ENCODE measurements at regions not wholly inside any gene's neighbourhood (a gene's known extent, or its start where the extent isn't known, plus 50 kb on each side); places are given as distances from the start of the nearest gene placed in this dataset.

DNA sequence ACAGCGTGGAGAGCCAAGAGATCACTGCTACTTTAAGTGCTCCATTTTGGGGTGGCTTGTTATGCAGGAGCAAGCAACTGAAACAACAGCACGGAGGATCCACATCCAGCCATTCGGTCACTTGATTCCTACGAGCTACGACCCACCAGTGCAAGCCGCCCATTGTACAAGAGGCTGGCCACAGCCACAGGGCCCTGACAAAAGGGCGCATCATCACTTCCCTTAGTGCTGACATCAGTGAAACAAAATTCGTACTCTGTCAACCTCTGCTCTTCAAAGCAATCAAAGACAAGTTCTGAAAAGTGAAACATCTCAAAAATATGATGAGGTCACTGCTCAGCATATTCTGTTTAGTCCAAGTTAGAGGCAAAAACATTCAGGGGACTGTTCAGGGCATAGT lies 168.4 kb downstream of the GADD45G start:
- no peak for DNase-seq

- no peak for DNase-seq
These were observed 170.1 kb downstream of the GADD45G start for GRCh38 chr9:89774858-89775370.

DNA sequence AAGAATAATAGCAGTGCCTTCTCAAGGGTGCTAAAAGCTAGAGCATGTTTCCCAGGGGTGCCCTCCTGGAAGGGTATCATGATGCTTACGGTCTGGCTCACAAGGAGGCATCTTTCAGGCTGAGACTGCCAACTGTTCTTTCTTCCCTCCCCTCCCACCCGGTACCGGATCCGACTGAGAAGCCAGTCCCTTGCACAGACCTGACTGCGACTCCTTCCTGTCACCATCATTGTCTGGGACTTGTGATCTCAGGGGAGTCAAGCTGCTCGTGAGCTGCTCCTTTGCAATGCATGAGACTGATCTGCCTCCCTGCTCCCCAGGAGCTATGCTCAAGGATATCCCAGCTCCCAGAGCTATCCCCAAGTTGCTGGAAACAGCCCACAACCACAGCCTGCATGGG lies 170.8 kb downstream of the GADD45G start:
- no peak for DNase-seq

DNA sequence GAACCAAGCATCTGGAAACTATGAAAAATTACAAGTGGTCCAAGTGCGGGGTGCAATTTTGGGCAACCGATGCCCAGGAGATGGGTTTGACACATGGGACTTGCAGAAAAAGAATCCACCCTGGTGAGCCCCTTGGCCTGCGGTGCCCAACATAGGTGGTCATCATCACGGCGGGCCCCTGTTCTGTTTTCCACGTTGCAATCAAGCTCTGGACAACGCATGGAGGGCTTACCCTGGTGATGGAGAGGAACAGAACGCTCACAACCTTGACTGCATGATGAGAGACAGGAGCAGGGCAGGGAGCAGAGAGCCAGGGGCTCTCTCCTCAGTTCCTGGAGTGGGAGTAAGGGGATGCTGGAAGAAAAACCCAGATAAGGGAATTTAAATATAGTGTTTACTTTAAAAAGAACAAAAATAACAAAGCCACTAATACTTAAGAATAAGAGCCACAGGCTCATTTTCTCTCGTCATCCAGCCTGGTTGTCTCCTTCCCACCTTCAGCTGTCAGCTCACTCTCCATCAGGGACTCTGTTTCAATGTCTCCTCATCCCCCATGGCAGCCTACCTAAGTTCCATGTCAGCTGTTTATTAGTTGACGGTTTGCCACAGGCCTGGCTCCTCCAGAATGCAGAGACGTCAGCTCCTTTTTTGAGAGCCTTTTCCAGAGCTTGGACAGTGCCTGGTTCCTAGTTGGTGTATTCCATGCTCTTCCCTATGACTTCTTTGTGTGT lies 172.1 kb downstream of the GADD45G start:
- DNase-seq: no peak

DNA sequence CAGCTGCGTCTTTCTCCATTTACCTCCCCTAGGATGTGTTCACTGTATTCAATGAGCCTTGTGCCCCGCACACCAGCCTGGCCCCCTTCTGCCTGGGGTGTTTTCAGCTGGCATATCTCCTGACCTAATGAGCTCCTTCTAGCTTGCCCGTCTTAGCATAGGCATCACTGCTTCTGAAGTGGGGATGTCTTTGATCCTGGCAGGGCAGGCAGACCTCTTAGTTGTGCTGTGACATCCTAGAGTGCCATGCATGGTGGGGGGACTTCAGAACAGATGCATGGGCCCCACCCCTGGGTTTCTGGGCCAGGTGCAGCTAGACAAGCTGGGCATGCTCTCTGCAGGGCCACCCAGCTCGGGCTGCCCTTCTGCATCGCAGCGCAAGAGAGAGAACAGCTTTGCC lies 172.7 kb downstream of the GADD45G start:
- no peak for DNase-seq

- no peak for DNase-seq
These were observed 173.6 kb downstream of the GADD45G start for GRCh38 chr9:89778100-89779090.

DNA sequence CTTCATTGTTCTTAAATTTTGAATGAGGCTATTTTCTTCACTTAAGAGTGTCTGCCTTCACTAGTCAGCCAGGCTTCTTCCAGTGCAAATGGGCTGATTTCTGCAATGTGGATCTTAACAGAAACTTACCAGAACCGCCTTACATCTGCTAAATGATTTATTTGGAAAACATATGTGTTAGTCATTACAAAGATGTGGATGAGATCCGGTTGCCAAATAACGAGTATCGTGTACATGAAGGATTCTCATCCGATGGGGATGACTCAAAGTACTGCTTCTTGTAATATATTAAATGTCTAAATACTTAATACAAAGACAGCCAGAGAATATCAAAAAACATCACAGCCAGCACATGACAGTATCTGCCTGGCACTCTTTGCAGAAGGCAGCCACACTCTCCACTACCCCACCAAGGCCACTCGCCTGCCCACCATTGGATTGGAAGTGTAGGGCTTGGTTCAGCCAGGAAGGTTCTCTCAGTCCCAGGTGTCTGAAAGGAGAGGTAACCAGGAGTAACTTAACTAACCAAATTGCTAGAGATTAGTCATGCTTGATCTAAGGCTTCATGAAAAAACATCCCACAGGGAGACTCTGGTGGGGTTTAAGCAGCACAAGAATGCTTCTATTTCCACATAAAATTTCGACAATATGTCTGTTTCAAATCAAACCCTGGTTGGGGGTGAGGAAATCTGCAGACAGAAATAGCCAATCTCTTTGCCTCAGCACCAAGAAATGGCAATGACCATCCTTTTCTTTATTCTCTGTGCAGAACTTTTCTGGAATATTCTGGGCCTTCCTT lies 174.8 kb downstream of the GADD45G start:
- DNase-seq: no peak

GRCh38 chr9:89780959-89781358 lies 176.1 kb downstream of the GADD45G start:
- DNase-seq: no peak

- no peak for DNase-seq
These were observed 177.2 kb downstream of the GADD45G start for GRCh38 chr9:89781838-89782540.

- no peak for DNase-seq
These were observed 181.8 kb downstream of the GADD45G start for GRCh38 chr9:89786655-89787054.

- no peak for DNase-seq
These were observed 182.8 kb downstream of the GADD45G start for GRCh38 chr9:89787595-89787994.

DNA sequence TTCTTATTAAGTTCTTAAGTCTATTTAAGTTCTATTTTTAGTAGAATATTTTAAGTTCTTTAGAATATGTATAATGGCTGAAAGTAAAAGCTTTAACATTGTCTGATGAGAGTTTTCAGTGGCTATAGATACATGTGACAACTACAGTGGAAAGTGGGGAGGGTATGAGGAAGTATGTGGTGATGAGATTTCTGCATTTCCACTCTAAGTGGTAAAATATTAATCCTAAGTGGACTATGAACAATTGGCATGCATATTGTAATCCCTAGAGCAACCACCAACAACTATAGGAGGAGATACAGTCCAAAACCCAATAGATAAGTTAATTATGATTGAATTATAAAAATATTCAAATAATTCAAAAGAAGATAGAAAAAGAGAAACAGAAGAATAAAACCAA lies 183.6 kb downstream of the GADD45G start:
- no peak for DNase-seq

- no peak for DNase-seq
These were observed 185.2 kb downstream of the GADD45G start for GRCh38 chr9:89789922-89790510.

DNA sequence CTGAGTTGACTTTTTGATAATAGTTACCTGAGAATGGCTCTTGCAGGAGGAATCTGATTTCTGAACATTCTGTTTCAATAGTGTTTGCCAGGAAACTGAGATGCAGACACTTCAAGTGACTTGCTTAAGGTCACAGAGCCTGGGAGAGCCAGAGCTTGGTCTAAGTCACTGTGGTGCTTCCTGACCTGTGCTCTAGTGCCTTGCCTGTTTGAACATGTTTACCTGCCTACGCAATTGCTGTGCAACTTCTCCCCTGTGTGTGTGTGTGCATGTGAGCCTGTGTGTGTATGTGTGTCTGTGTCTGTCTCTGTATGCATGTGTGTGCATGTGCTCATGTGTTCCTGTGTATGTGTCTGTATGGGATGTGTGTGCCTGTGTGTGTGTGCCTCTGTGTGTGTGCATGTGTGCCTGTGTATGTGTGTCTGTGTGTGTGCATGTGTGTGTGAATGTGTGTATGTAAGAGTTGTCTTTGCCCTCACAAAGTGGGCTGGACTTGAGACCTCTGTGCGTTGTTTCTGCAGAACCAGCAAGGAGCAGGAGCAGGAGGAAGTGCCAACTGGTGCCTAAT lies 185.8 kb downstream of the GADD45G start:
- DNase-seq: no peak

DNA sequence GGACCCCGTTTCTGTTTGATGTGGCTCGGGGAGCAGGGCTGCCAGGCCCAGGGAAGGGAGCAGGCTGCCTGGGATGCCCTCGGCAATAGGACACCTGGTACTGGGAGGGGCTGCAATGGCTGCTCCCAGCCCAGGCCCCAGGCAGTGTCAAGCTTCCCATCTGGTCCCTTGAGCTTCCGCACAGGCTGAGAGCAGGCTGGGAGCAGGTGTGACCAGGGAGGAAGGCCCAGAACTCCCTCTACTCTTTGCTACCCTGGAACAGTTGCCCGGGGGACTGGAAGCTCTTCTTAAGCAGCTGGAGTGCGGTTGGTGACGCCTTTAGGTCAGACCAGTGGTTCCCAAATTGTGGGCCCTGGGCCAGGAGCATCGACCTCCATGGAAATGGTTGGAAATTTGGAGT lies 186.9 kb downstream of the GADD45G start:
- no peak for DNase-seq

DNA sequence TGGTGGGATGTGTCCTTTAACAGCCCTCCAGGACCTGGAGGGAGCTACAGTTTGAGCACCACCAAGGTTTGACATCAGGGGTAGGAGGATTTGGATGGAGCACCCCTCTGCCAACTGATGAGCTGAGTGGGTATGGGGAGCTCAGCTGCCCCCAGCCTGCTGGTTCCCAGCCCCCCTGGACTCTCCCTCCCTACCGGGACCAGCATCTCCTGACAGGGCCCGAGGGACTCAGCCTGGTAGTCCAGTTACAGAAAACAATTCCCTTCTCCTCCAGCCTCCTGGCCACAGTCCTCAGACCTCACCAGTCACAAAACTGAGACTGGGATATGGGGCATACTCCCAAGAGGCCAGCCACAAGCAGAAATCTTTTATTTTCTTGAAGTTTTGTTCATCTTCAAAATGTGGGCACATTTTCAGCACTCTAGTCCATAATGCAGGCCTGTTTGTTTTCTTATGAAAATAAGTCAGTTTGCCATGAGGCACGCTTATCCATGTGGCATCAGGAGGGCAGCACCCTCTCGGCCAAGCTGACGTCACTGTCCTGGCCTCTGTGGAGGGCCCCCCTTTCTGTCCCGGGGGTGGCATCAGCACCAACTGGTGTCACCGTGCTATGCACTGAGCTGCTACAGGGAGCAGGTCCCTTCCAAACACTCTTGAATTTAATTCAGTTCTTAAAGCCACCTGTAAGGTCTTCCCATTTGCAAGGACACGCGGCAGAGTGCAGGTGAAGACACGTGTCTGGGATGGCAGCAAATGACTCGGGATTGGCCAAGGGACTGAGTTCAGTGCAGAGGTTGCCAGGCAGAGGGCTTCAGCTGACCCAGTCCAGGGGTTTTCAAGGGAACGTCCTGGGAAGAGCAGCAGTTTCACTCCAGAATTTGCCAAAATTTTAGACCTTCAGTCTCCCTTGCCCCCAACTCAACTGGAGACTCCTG lies 187.6 kb downstream of the GADD45G start:
- no peak for DNase-seq

DNA sequence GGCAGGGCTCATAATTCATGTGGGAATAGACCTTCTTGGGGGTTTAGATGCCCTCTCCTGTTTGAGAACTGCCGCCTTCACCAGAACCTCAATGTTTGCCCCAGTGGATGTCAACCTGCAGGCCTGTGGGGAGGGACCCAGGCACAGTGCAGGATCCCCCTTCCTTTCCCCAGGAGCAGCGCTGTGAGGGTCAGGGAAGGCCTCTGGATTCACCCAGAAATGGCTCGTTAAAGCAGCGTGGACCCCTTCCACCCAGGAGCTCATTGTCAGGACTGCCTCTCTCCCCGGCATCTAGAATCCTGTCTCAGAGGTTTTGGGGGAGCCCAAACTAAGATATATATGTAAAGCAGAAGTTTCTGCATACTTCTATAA lies 188.3 kb downstream of the GADD45G start:
- no peak for DNase-seq

DNA sequence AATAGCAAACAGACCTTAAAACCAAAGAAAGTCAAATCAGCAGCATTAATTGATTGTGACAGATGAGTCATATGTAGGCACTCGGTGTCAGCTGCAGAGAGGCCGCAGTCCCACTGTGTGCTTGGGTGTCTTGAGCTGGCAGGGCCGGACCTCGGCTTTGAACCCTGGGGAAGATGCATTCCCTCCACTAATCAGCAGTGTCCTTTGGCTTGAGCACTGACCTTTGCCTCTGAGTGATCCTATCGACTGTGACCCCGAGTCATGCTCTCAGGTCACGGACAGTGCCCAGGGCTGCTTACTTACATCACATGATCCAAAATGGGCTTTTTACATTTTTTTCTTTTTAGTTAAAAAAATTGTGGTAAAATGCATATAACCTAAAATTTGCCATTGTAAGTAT lies 188.7 kb downstream of the GADD45G start:
- DNase-seq: no peak

DNA sequence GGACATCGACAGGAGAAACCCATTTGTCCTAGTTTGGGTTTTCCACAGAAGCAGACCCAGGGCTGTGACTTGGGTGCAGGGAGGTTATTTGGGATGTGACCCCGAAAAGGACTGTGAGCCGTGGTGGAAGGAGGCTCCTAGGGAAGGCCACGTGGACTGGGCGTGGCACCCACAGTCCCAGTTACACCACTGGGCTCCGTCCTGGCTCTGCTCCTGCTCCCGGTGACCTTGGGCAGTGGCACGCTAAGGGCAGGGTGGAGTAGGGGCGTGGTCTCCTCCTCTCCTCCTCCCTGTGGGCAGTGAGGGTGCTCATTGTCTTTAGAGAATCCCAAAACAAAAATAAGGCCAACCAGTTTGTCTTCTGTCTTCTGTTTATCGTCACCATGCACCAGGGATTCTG lies 190.1 kb downstream of the GADD45G start:
- DNase-seq: no peak

GRCh38 chr9:89795538-89796195 lies 190.9 kb downstream of the GADD45G start:
- no peak for DNase-seq
